Liver (tissue), 8 donors: ENCODE measurements at regions not wholly inside any gene's neighbourhood (a gene's known extent, or its start where the extent isn't known, plus 50 kb on each side); places are given as distances from the start of the nearest gene placed in this dataset.

Experiments
- DNase-seq: peaks from one replicate; pipeline ENCODE4 v3.0.0-alpha.2; 2017; ENCODE audit warnings: low spot score
- H3K27ac ChIP-seq, 2 donors: one replicate each; pipeline ENCODE4 v1.7.0; 2013; ENCODE audit warnings: inconsistent platforms in 2 of 2, low read length in 2 of 2, control low read depth in 1 of 2, low read depth in 1 of 2, mild to moderate bottlenecking in 1 of 2
- H3K27me3 ChIP-seq, 4 donors: one replicate each; pipeline versions ENCODE4 v1.6.1 to v1.7.0; 2013; ENCODE audit warnings: low read length in 3 of 4, inconsistent platforms in 1 of 4, mild to moderate bottlenecking in 1 of 4, moderate library complexity in 1 of 4; ENCODE audit not compliant: control insufficient read depth in 4 of 4, insufficient read depth in 4 of 4
- H3K36me3 ChIP-seq, 4 donors: one replicate each; pipeline versions ENCODE4 v1.6.1 to v1.7.0; 2013; ENCODE audit warnings: low read length in 3 of 4, mild to moderate bottlenecking in 3 of 4, low read depth in 1 of 4, moderate library complexity in 1 of 4; ENCODE audit not compliant: control insufficient read depth in 4 of 4, insufficient read depth in 3 of 4
- H3K4me1 ChIP-seq, 4 donors: one replicate each; pipeline versions ENCODE4 v1.6.1 to v1.7.0; 2013; ENCODE audit warnings: low read length in 3 of 4, mild to moderate bottlenecking in 3 of 4, moderate library complexity in 1 of 4; ENCODE audit not compliant: control insufficient read depth in 4 of 4, insufficient read depth in 4 of 4
- H3K4me3 ChIP-seq, 3 donors: one replicate each; pipeline versions ENCODE4 v1.6.1 to v1.7.0; 2013; ENCODE audit warnings: low read length in 3 of 3, control low read depth in 1 of 3, low read depth in 1 of 3, mild to moderate bottlenecking in 1 of 3
- H3K9ac ChIP-seq, 2 donors: one replicate each; pipeline ENCODE4 v1.7.0; 2013; ENCODE audit warnings: low read length in 2 of 2, mild to moderate bottlenecking in 2 of 2, moderate library complexity in 2 of 2, control low read depth in 1 of 2, low read depth in 1 of 2
- H3K9me3 ChIP-seq, 4 donors: one replicate each; pipeline versions ENCODE4 v1.6.1 to v1.7.0; 2013; ENCODE audit warnings: low read length in 3 of 4; ENCODE audit not compliant: control insufficient read depth in 4 of 4
- ATF3 ChIP-seq: IDR thresholded peaks from 2 replicates; pipeline ENCODE4 v1.6.1; 2016; ENCODE audit warnings: antibody characterized with exemption
- EGR1 ChIP-seq, 2 donors: IDR thresholded peaks; 2 replicates each; pipeline ENCODE4 v1.6.1; 2016 to 2018; ENCODE audit warnings: antibody characterized with exemption in 2 of 2, low read depth in 2 of 2
- FOXA1 ChIP-seq: IDR thresholded peaks from 2 replicates; pipeline ENCODE4 v1.6.1; 2016; ENCODE audit warnings: antibody characterized with exemption
- FOXA2 ChIP-seq: IDR thresholded peaks from 2 replicates; pipeline ENCODE4 v1.6.1; 2016; ENCODE audit warnings: antibody characterized with exemption
- GABPA ChIP-seq, 2 donors: IDR thresholded peaks in 1 of 2; conservative IDR thresholded peaks in 1 of 2; 2 replicates each; pipeline ENCODE4 v1.6.1; 2016; ENCODE audit warnings: antibody characterized with exemption in 2 of 2, mild to moderate bottlenecking in 1 of 2, moderate library complexity in 1 of 2
- HNF4A ChIP-seq, 2 donors: conservative IDR thresholded peaks; 2 replicates each; pipeline ENCODE4 v1.6.1; 2016; ENCODE audit warnings: antibody characterized with exemption in 2 of 2, mild to moderate bottlenecking in 2 of 2
- HNF4G ChIP-seq: IDR thresholded peaks from 2 replicates; pipeline ENCODE4 v1.6.1; 2016; ENCODE audit warnings: antibody characterized with exemption
- JUND ChIP-seq, 2 donors: IDR thresholded peaks; 2 replicates each; pipeline ENCODE4 v1.6.1; 2016; ENCODE audit warnings: antibody characterized with exemption in 2 of 2
- MAX ChIP-seq: IDR thresholded peaks from 2 replicates; pipeline ENCODE4 v1.6.1; 2016; ENCODE audit warnings: antibody characterized with exemption
- NR2F2 ChIP-seq: IDR thresholded peaks from 2 replicates; pipeline ENCODE4 v1.6.1; 2016; ENCODE audit warnings: antibody characterized with exemption
- RAD21 ChIP-seq, 2 donors: IDR thresholded peaks; 2 replicates each; pipeline ENCODE4 v1.6.1; 2016; ENCODE audit warnings: antibody characterized with exemption in 2 of 2, mild to moderate bottlenecking in 2 of 2
- RXRA ChIP-seq, 2 donors: IDR thresholded peaks; 2 replicates each; pipeline ENCODE4 v1.6.1; 2017 to 2018; ENCODE audit warnings: antibody characterized with exemption in 2 of 2, mild to moderate bottlenecking in 1 of 2
- SP1 ChIP-seq: IDR thresholded peaks from 2 replicates; pipeline ENCODE4 v1.6.1; 2018; ENCODE audit warnings: antibody characterized with exemption, mild to moderate bottlenecking
- TAF1 ChIP-seq: conservative IDR thresholded peaks from 2 replicates; pipeline ENCODE4 v1.6.1; 2016; ENCODE audit warnings: antibody characterized with exemption, mild to moderate bottlenecking
- YY1 ChIP-seq: IDR thresholded peaks from 2 replicates; pipeline ENCODE4 v1.6.1; 2016; ENCODE audit warnings: antibody characterized with exemption, mild to moderate bottlenecking
- ZBTB33 ChIP-seq: IDR thresholded peaks from 2 replicates; pipeline ENCODE4 v1.6.1; 2016; ENCODE audit warnings: antibody characterized with exemption
- WGBS: extraction: QIAGEN DNeasy Blood & Tissue Kit; methylation state at CpG from one replicate; pipeline ENCODE4 v1.1.7; 2013; 5-methylcytosine and 5-hydroxymethylcytosine counted together
- TF ChIP-seq, protein P1 (sequence below): fragments of 150-350 bp; IDR thresholded peaks from 2 replicates; pipeline ENCODE4 v1.5.1; 2017; ENCODE audit warnings: improper control_type of control experiment, low read depth, low read length; ENCODE audit not compliant: missing input control
- TF ChIP-seq, protein P2 (sequence below): IDR thresholded peaks from 2 replicates; pipeline ENCODE4 v1.6.1; 2016; ENCODE audit warnings: antibody characterized with exemption, mild to moderate bottlenecking
- donor health status: healthy.
- donor health status: healthy.
- donor health status: healthy.
- donor health status: healthy.
- donor health status: healthy.

DNA sequence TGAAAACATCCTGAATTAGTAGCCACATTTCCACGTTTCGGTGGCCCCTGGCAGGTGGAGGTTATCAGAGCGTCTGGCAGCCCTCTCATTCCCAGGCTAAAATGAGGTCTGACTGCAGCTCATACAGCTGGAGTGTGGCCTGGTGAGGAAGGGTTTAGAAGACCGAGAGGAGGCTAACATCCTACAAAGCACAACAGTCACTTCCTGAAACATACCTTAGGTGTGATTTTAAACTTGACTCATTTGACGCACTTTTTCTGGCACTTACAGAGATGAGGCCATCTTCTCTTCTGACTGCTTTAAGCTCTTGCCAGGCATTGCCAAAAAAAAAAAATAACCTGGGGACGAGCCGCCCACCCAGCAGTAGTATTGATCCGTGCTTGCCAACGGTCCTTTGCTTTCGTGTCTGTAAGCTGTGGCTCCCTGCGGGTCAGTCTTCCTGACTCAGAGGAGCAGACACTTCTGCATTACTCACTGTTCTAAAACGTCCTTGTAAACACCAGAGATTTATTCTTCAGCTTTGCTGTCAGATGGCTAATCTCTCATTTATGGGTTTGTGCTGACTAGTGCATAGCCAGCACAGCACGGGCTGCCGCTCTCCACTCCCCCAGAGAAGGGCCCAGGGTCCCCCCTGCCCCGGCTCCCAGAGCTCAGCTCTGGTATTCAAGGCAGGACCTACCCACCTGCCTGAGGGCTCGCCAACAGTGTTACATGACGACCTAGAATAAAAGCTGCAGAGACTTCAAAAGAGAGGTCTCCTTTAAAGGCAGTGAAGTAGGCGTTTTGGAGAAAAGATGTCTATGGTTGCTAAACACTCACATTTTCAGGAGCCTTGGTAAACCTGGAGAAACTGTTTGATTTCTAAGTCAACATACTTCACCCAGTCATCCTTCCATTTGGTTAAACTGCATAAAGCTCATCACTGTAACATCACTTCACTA, 78.5 kb upstream of the FRMD1 start:
- Histone ChIP-seq H3K4me3 (no peak overlapping the region), H3K27me3 (no peaks in the 10 kb centered on the region), H3K4me1 (peaks cover 0 to 8% (median 4%) of the 10 kb centered on the region in 4 donors), H3K36me3 (no peaks in the 10 kb centered on the region), H3K9me3 (no peaks in the 10 kb centered on the region), H3K27ac (no peak overlapping the region), H3K9ac (no peak overlapping the region)
- 74% methylated on average over 18 of the region's 18 CpGs for WGBS
- TF ChIP-seq HNF4A (conservative IDR thresholded peaks at IDR 0.05) (no peak), JUND (IDR thresholded peaks at IDR 0.05) (no peak), HNF4G (no peak), EGR1 (IDR thresholded peaks at IDR 0.05; ENCODE audit: low read depth in 2 of 2) (no peak), GABPA (IDR thresholded peaks at IDR 0.05 in 1 of 2, conservative IDR thresholded peaks at IDR 0.05 in 1 of 2) (no peak), ZBTB33 (no peak), TAF1 (no peak), FOXA1 (no peak), ATF3 (no peak), NR2F2 (no peak), YY1 (no peak), MAX (no peak), FOXA2 (no peak), RXRA (IDR thresholded peaks at IDR 0.05) (no peak), SP1 (no peak), RAD21 (IDR thresholded peaks at IDR 0.05) (no peak)
- TF ChIP-seq, protein P1, sequence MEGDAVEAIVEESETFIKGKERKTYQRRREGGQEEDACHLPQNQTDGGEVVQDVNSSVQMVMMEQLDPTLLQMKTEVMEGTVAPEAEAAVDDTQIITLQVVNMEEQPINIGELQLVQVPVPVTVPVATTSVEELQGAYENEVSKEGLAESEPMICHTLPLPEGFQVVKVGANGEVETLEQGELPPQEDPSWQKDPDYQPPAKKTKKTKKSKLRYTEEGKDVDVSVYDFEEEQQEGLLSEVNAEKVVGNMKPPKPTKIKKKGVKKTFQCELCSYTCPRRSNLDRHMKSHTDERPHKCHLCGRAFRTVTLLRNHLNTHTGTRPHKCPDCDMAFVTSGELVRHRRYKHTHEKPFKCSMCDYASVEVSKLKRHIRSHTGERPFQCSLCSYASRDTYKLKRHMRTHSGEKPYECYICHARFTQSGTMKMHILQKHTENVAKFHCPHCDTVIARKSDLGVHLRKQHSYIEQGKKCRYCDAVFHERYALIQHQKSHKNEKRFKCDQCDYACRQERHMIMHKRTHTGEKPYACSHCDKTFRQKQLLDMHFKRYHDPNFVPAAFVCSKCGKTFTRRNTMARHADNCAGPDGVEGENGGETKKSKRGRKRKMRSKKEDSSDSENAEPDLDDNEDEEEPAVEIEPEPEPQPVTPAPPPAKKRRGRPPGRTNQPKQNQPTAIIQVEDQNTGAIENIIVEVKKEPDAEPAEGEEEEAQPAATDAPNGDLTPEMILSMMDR: no peak
- TF ChIP-seq, protein P2, sequence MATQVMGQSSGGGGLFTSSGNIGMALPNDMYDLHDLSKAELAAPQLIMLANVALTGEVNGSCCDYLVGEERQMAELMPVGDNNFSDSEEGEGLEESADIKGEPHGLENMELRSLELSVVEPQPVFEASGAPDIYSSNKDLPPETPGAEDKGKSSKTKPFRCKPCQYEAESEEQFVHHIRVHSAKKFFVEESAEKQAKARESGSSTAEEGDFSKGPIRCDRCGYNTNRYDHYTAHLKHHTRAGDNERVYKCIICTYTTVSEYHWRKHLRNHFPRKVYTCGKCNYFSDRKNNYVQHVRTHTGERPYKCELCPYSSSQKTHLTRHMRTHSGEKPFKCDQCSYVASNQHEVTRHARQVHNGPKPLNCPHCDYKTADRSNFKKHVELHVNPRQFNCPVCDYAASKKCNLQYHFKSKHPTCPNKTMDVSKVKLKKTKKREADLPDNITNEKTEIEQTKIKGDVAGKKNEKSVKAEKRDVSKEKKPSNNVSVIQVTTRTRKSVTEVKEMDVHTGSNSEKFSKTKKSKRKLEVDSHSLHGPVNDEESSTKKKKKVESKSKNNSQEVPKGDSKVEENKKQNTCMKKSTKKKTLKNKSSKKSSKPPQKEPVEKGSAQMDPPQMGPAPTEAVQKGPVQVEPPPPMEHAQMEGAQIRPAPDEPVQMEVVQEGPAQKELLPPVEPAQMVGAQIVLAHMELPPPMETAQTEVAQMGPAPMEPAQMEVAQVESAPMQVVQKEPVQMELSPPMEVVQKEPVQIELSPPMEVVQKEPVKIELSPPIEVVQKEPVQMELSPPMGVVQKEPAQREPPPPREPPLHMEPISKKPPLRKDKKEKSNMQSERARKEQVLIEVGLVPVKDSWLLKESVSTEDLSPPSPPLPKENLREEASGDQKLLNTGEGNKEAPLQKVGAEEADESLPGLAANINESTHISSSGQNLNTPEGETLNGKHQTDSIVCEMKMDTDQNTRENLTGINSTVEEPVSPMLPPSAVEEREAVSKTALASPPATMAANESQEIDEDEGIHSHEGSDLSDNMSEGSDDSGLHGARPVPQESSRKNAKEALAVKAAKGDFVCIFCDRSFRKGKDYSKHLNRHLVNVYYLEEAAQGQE: no peak
- DNase-seq: peak; percentile 17
